ENCODE measurements at regions not wholly inside any gene's neighbourhood (a gene's known extent, or its start where the extent isn't known, plus 50 kb on each side); places are given as distances from the start of the nearest gene placed in this dataset.

DNA sequence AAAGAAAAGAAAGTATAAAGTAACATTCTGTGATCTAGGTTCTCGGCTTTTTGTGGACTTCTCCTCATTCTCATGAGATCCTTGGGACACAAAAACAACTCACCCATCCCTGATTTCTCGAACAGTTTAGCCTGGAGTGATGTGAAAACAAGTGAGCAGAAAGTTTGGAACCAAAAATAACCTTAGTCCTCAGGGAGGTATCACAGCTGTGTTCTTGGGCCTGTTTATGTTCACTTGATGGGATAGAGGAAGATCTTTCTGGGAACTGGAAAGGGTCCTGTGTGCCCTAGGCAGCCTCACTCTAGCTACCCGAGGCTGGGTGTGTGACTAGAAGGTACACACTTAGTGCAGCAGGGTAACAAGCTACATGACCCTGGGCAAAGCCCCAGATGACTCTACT, 308.8 kb upstream of the PDZRN3 start:
- DNase-seq: no peak
- Mint-ChIP-seq H3K27me3 (ENCODE audit: unreplicated experiment) (no peaks in the 10 kb centered on the region), H3K4me3 (ENCODE audit: low read depth, unreplicated experiment) (no peak overlapping the region), H3K36me3 (ENCODE audit: insufficient read depth, unreplicated experiment) (no peaks in the 10 kb centered on the region), H3K27ac (ENCODE audit: unreplicated experiment) (no peak overlapping the region), H3K9me3 (ENCODE audit: low read depth, unreplicated experiment) (peaks cover 8% of the 10 kb centered on the region), H3K4me1 (ENCODE audit: low read depth, unreplicated experiment) (no peaks in the 10 kb centered on the region)
- no TSS peak for BruUV-seq (replicated peaks)
- CTCF ChIA-PET: no interaction called here
- intact Hi-C loops (cut with micrococcal nuclease; ENCODE audit: unreplicated experiment): no loop called here
- TF ChIP-seq, protein P1, sequence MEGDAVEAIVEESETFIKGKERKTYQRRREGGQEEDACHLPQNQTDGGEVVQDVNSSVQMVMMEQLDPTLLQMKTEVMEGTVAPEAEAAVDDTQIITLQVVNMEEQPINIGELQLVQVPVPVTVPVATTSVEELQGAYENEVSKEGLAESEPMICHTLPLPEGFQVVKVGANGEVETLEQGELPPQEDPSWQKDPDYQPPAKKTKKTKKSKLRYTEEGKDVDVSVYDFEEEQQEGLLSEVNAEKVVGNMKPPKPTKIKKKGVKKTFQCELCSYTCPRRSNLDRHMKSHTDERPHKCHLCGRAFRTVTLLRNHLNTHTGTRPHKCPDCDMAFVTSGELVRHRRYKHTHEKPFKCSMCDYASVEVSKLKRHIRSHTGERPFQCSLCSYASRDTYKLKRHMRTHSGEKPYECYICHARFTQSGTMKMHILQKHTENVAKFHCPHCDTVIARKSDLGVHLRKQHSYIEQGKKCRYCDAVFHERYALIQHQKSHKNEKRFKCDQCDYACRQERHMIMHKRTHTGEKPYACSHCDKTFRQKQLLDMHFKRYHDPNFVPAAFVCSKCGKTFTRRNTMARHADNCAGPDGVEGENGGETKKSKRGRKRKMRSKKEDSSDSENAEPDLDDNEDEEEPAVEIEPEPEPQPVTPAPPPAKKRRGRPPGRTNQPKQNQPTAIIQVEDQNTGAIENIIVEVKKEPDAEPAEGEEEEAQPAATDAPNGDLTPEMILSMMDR (IDR thresholded peaks at IDR 0.05; ENCODE audit: unreplicated experiment): no peak

DNA sequence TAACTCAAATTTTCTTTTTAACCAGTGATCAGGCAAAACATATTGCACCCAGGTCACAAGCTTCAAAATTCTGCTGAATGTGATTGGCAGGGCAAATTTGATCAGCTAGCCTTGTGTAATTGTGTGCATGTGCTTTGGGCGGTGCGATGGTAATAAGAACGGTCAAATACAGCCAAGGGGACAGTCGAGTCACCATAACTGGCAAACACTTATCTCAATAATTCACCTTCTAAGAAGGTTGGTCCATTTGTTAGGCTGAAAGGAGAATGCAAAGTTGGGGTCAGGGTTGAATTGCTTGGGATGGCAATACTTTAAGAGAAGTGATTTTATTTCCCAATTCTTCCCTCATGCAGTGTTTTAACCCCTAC, 302.4 kb upstream of the PDZRN3 start:
- H3K27me3 Mint-ChIP-seq (ENCODE audit: unreplicated experiment): no peaks in the 10 kb centered on the region
- H3K36me3 Mint-ChIP-seq (ENCODE audit: insufficient read depth, unreplicated experiment): no peaks in the 10 kb centered on the region
- TF ChIP-seq, protein P1 (IDR thresholded peaks at IDR 0.05; ENCODE audit: unreplicated experiment): no peak
- no peak overlapping the region for H3K4me3 Mint-ChIP-seq (ENCODE audit: low read depth, unreplicated experiment)
- H3K4me1 Mint-ChIP-seq (ENCODE audit: low read depth, unreplicated experiment): no peaks in the 10 kb centered on the region
- BruUV-seq (replicated peaks): no TSS peak
- peaks cover 12% of the 10 kb centered on the region for H3K9me3 Mint-ChIP-seq (ENCODE audit: low read depth, unreplicated experiment)
- CTCF ChIA-PET: no interaction called here
- H3K27ac Mint-ChIP-seq (ENCODE audit: unreplicated experiment): no peak overlapping the region
- no peak for DNase-seq
- intact Hi-C loops (cut with micrococcal nuclease; ENCODE audit: unreplicated experiment): no loop called here

DNA sequence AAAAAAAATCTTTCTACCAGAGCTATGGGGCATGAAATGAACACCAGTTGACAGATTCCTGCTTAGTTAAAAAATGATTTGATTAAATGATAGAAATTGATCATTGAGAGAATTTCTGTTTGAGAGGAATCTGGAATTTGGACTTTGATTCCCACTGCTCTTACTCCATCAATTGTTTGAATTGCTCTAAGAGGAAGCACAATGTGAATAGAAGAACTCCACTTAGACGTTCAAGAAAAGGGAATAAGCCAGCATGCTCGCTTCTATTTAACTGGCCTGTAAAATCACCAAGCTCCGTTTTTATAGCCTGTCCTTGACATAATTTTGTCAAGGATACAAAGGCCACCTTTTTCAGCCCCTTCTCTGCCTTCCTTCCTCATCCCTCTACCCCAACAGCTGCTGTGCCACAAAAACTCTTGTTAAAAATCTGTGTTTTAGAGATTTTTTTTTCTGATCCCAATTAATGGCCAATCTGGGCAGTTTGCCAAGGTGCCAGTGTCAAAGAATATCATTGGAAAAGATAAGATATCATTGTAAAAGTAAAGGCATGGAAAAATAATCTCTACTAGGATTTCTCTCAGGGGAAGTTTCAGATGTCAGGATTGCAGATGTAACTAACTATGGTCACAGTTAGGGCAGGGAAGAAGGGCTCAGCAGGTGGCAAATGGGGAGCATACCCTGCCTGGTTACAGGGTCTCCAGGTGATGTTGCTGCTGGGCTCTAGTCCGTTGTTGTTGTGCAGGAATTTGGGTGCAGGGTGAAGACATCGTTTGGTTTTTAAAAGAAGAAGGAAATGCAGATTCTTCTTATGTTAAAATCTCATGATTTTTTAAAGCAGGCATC, 301.8 kb upstream of the PDZRN3 start:
- no TSS peak for BruUV-seq (replicated peaks)
- TF ChIP-seq, protein P1 (IDR thresholded peaks at IDR 0.05; ENCODE audit: unreplicated experiment): no peak
- DNase-seq: no peak
- Mint-ChIP-seq H3K36me3 (ENCODE audit: insufficient read depth, unreplicated experiment) (no peaks in the 10 kb centered on the region), H3K4me3 (ENCODE audit: low read depth, unreplicated experiment) (no peak overlapping the region), H3K4me1 (ENCODE audit: low read depth, unreplicated experiment) (no peaks in the 10 kb centered on the region), H3K27ac (ENCODE audit: unreplicated experiment) (no peak overlapping the region), H3K27me3 (ENCODE audit: unreplicated experiment) (no peaks in the 10 kb centered on the region), H3K9me3 (ENCODE audit: low read depth, unreplicated experiment) (peaks cover 12% of the 10 kb centered on the region)
- CTCF ChIA-PET: no interaction called here
- intact Hi-C loops (cut with micrococcal nuclease; ENCODE audit: unreplicated experiment): no loop called here

DNA sequence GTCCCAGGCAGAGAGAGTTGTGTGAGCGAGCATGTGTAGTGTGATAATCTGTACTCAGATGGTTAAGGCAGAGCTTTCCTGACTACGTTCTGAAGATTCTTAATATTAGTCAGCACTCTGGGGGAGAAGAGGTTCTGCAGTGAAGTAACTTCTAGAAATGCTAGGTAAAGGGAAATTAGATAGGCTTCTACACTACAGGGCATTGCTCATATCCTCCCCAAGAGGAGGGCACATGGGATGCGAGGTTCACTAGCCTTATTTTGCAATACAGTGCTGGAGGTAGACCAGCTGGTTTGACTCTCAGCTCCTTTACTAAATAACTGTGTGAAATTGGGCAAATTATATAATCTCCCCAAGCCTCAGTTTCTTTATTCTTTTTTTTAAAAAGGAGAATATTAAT, 300.3 kb upstream of the PDZRN3 start:
- no peak for DNase-seq
- BruUV-seq (replicated peaks): no TSS peak
- H3K27ac Mint-ChIP-seq (ENCODE audit: unreplicated experiment): no peak overlapping the region
- H3K9me3 Mint-ChIP-seq (ENCODE audit: low read depth, unreplicated experiment): peaks cover 10% of the 10 kb centered on the region
- H3K4me3 Mint-ChIP-seq (ENCODE audit: low read depth, unreplicated experiment): no peak overlapping the region
- no peaks in the 10 kb centered on the region for H3K36me3 Mint-ChIP-seq (ENCODE audit: insufficient read depth, unreplicated experiment)
- TF ChIP-seq, protein P1 (IDR thresholded peaks at IDR 0.05; ENCODE audit: unreplicated experiment): no peak
- intact Hi-C loops (cut with micrococcal nuclease; ENCODE audit: unreplicated experiment): no loop called here
- H3K4me1 Mint-ChIP-seq (ENCODE audit: low read depth, unreplicated experiment): no peaks in the 10 kb centered on the region
- CTCF ChIA-PET: no interaction called here
- H3K27me3 Mint-ChIP-seq (ENCODE audit: unreplicated experiment): no peaks in the 10 kb centered on the region

Measured in Calu3 (cell line).